OCI-LY3 (cell line): ENCODE measurements at regions not wholly inside any gene's neighbourhood (a gene's known extent, or its start where the extent isn't known, plus 50 kb on each side); places are given as distances from the start of the nearest gene placed in this dataset.

Source experiments
- H2AFZ ChIP-seq: fragments of 200-600, 300-600 bp; shearing (Covaris generic); 2 replicates; pipeline ENCODE4 v1.6.0; 2014; ENCODE audit warnings: antibody characterized with exemption, low read depth, low read length
- H3K27ac ChIP-seq: fragments of 200-600, 300-600 bp; sonication (generic); 2 replicates; pipeline ENCODE4 v1.5.1; 2014; ENCODE audit warnings: mild to moderate bottlenecking, low read length, moderate library complexity, mixed read lengths
- H3K27me3 ChIP-seq: fragments of 200-600, 300-600 bp; sonication (generic); 2 replicates; pipeline ENCODE4 v1.6.1; 2014; ENCODE audit warnings: low read depth, low read length, mixed read lengths
- H3K36me3 ChIP-seq: fragments of 200-600, 300-600 bp; sonication (generic); replicated peaks from 2 replicates; pipeline ENCODE3; 2014; ENCODE audit warnings: low read depth, low read length, mixed read lengths
- H3K4me1 ChIP-seq: fragments of 300-600, 200-600 bp; sonication (generic); 2 replicates; pipeline ENCODE4 v1.6.1; 2014; ENCODE audit warnings: low read length, mixed read lengths
- H3K4me2 ChIP-seq: fragments of 200-600, 300-600 bp; sonication (generic); 2 replicates; pipeline ENCODE4 v1.6.1; 2014; ENCODE audit warnings: low read length, mixed read lengths
- H3K4me3 ChIP-seq: fragments of 300-600, 200-600 bp; sonication (generic); 2 replicates; pipeline ENCODE4 v1.5.1; 2014; ENCODE audit warnings: antibody characterized with exemption, mild to moderate bottlenecking, low read length, moderate library complexity
- H3K79me2 ChIP-seq: fragments of 300-600, 200-600 bp; shearing (Covaris generic); 2 replicates; pipeline ENCODE4 v1.6.1; 2014; ENCODE audit warnings: mild to moderate bottlenecking, low read length, mixed read lengths
- H3K9ac ChIP-seq: fragments of 300-600, 200-600 bp; shearing (Covaris generic); 2 replicates; pipeline ENCODE4 v1.6.0; 2014; ENCODE audit warnings: mild to moderate bottlenecking, low read length, moderate library complexity
- H3K9me3 ChIP-seq: fragments of 200-600, 300-600 bp; shearing (Covaris generic); 2 replicates; pipeline ENCODE4 v1.6.1; 2014; ENCODE audit warnings: low read length, mixed read lengths; ENCODE audit not compliant: insufficient read depth
- H4K20me1 ChIP-seq: fragments of 200-600, 300-600 bp; sonication (generic); 2 replicates; pipeline ENCODE4 v1.6.1; 2016; ENCODE audit warnings: low read length, mixed read lengths; ENCODE audit not compliant: insufficient read depth
- CTCF ChIP-seq: fragments of 200-600, 300-600 bp; sonication (generic); IDR thresholded peaks from 2 replicates; pipeline ENCODE4 v1.5.1; 2014; ENCODE audit warnings: antibody characterized with exemption, low read length, low read depth
- EZH2phosphoT487 ChIP-seq: fragments of 200-600 bp; shearing (Covaris generic); IDR thresholded peaks from 2 replicates; pipeline ENCODE4 v1.6.1; 2018; ENCODE audit warnings: antibody characterized with exemption, mixed run types, low read depth

- Histone ChIP-seq H3K9me3 (no peaks in the 10 kb centered on the region), H3K9ac (no peak overlapping the region), H3K27me3 (no peaks in the 10 kb centered on the region), H3K36me3 (no peaks in the 10 kb centered on the region), H3K4me2 (no peak overlapping the region), H2AFZ (no peak overlapping the region), H3K79me2 (no peaks in the 10 kb centered on the region), H3K4me3 (no peak overlapping the region), H3K4me1 (no peaks in the 10 kb centered on the region), H4K20me1 (no peaks in the 10 kb centered on the region), H3K27ac (no peak overlapping the region)
- TF ChIP-seq CTCF, result no peak
- TF ChIP-seq EZH2phosphoT487, result no peak
These were observed 106.0 kb upstream of the NMUR2 start for GRCh38 chr5:152511120-152511519.

- no peaks in the 10 kb centered on the region for H3K79me2 ChIP-seq
- H4K20me1 ChIP-seq, result no peaks in the 10 kb centered on the region
- TF ChIP-seq EZH2phosphoT487 (no peak), CTCF (no peak)
- no peaks in the 10 kb centered on the region for H3K4me1 ChIP-seq
- H3K36me3 ChIP-seq, result no peaks in the 10 kb centered on the region
- H3K4me3 ChIP-seq, result no peak overlapping the region
- no peak overlapping the region for H3K27ac ChIP-seq
- H3K9me3 ChIP-seq, result no peaks in the 10 kb centered on the region
- no peak overlapping the region for H3K4me2 ChIP-seq
- no peak overlapping the region for H3K9ac ChIP-seq
- H2AFZ ChIP-seq, result no peak overlapping the region
- H3K27me3 ChIP-seq, result no peaks in the 10 kb centered on the region
These were observed 106.6 kb upstream of the NMUR2 start for GRCh38 chr5:152511531-152512132.

GRCh38 chr5:152514827-152515397, 109.8 kb upstream of the NMUR2 start:
- peak; percentile 54 for TF ChIP-seq CTCF
- no peak for TF ChIP-seq EZH2phosphoT487
- H4K20me1 ChIP-seq, result no peaks in the 10 kb centered on the region
- no peaks in the 10 kb centered on the region for H3K4me1 ChIP-seq
- no peak overlapping the region for H3K4me2 ChIP-seq
- H3K27me3 ChIP-seq, result no peaks in the 10 kb centered on the region
- no peak overlapping the region for H3K27ac ChIP-seq
- no peak overlapping the region for H3K9ac ChIP-seq
- H2AFZ ChIP-seq, result no peak overlapping the region
- no peaks in the 10 kb centered on the region for H3K9me3 ChIP-seq
- H3K79me2 ChIP-seq, result no peaks in the 10 kb centered on the region
- H3K4me3 ChIP-seq, result no peak overlapping the region
- no peaks in the 10 kb centered on the region for H3K36me3 ChIP-seq

- H3K9ac ChIP-seq, result no peak overlapping the region
- H3K9me3 ChIP-seq, result no peaks in the 10 kb centered on the region
- H3K36me3 ChIP-seq, result no peaks in the 10 kb centered on the region
- H4K20me1 ChIP-seq, result no peaks in the 10 kb centered on the region
- H3K79me2 ChIP-seq, result no peaks in the 10 kb centered on the region
- H3K4me3 ChIP-seq, result no peak overlapping the region
- TF ChIP-seq CTCF (no peak), EZH2phosphoT487 (no peak)
- no peak overlapping the region for H2AFZ ChIP-seq
- no peak overlapping the region for H3K4me2 ChIP-seq
- H3K4me1 ChIP-seq, result peaks cover 13% of the 10 kb centered on the region
- H3K27ac ChIP-seq, result no peak overlapping the region
- no peaks in the 10 kb centered on the region for H3K27me3 ChIP-seq
These were observed 118.9 kb upstream of the NMUR2 start for GRCh38 chr5:152523964-152524363.
